HG02970 (cell line): ENCODE measurements at regions not wholly inside any gene's neighbourhood (a gene's known extent, or its start where the extent isn't known, plus 50 kb on each side); places are given as distances from the start of the nearest gene placed in this dataset.

ENCODE experiments used
- ATAC-seq: cut with Tn5 transposase; IDR thresholded peaks from one replicate; pipeline ENCODE4 v1.9.1; 2021; ENCODE audit warnings: mild to moderate bottlenecking, moderate library complexity, moderate number of reproducible peaks; ENCODE audit not compliant: unreplicated experiment, low FRiP score

GRCh38 chr14:22036541-22037239 is 363.1 kb upstream of the OR4E1 start:
- ATAC-seq: no peak

DNA sequence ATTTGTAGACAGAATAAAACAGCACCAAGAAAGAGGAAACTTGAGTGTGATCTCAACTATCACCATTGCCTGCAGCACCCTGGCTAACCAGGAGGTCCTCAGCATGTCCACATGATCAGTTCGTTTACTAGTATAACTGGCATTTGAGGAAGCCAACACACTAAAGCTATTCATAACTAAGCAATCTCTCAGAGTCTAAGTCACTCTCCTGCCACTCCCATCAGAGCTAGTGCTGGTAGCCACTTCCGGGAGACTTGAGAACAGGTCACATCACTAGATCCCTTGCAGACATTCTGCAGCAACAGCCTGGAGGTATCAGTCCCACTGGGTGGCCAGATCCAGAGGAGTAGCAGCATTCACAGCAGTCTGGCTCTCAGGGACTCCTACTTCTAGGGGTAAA is 352.9 kb upstream of the OR4E1 start:
- no peak for ATAC-seq

DNA sequence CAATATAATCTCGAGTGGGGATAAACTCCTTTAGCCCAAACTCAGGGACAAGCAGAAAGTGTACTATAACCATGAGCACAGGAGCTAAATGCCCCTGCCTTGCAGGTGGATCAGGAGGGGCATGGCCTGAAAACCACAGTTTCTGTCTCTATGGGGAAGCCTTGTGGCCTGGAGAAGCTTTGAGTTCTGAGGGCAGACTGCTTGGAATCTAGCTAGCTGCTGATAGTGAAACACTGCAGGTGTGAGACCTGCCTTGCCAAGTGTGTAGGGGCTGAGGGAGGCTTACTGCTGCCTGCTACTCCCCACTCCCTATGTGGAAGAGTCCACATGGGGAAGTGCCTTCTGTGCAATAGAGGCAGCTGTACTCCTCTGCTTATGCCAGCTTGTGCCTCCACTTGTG is 352.3 kb upstream of the OR4E1 start:
- ATAC-seq: no peak

GRCh38 chr14:22024137-22024536 is 350.5 kb upstream of the OR4E1 start:
- no peak for ATAC-seq

DNA sequence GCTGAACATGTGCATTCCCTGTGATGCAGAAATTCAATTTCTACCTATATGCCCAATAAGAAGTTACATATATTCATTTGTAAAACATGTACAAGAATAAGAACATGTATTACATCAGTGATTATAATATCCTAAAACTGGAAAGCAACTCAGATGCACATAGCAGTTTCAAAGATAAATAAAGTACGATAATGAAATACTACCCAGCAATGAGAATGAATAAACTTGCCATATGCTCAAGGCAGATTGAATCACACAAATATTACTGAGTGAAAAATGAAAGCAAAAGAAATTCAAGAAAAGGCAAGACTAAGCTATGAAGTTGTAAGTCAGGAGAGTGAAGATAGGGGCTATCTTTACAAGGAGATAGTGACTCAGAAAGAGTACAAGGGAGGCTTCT is 345.3 kb upstream of the OR4E1 start:
- ATAC-seq: no peak

- ATAC-seq: no peak
Measured at GRCh38 chr14:22012452-22012851, 338.8 kb upstream of the OR4E1 start.

GRCh38 chr14:22011253-22011642 is 337.6 kb upstream of the OR4E1 start:
- no peak for ATAC-seq

- ATAC-seq: no peak
Measured at GRCh38 chr14:22010545-22011252, 337.1 kb upstream of the OR4E1 start.

DNA sequence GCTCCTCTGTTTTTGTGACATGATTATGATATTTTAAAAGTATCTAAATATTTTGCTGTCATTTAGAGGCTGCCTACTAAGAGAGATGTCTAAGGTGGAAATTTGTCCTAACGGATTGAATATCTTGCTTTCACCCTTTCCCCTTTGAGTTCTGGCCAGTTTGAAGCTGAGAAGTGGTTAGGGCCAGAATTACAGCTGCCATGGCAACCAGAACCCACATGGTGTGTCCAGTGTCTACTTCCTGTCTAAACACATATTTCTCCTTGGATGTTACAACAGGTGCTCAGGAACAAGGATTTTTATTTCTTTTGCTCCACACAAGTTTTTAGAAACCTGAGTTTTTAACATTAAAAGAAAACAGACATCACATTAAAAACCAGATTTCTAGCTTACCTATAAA is 335.1 kb upstream of the OR4E1 start:
- ATAC-seq: no peak

- no peak for ATAC-seq
Measured at GRCh38 chr14:22007784-22008412, 334.3 kb upstream of the OR4E1 start.

DNA sequence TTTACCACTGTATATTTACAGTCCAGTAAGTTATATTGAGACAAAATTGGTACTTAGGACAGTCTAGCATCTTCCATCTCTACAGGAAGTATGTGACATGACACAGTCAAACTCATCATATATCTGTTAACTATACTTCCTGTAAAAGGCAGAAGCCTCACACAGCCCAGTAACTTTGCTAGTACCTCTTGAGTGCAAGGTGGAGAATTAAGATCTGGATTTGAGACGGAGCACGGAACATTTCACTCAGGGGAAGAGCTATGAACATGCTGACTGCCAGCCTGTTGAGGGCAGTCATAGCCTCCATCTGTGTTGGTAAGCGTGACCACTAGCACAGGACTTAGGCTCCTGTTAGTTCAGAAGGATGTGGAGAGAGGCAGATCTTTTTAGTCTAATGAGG is 333.7 kb upstream of the OR4E1 start:
- ATAC-seq: no peak

GRCh38 chr14:22003461-22003860 is 329.8 kb upstream of the OR4E1 start:
- ATAC-seq: no peak

- no peak for ATAC-seq
Measured at GRCh38 chr14:22002860-22003284, 329.3 kb upstream of the OR4E1 start.

DNA sequence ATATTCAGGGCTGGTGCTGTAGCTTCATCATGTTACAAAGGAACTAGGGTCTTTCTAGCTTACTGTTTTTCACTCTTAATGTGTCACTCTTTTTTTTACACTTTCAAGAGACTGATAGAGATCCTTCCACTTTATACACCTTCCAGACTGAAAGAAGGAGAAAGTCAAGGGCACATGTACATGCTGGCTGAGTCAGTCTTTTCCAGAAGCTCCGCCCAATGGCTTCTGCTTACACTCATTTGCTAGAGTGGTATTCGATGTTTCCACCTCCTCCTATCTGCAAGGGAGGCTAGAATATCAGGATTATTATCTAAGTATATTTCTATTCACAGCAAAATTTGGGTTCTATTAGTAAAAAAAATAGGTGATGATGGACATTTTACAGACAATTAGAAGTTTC is 325.8 kb upstream of the OR4E1 start:
- ATAC-seq: no peak

DNA sequence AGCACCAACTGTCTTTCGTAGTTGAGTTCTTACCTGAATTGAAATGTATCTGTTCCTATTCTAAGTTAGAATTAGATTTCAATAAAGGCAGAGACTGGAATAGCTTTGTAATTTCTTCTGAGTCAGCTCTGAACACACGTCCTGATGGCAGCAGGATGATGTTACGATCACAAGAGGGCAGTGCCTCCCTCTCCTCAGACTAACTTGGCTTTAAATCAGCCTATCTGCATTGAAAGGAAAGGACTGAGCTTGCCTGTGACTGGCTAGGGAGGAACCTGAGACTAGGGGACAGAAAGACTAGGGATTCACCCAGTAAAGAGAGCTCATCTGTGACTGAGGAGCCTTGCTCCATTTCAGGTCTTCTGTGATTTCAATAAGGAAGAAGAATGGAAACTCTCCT is 323.7 kb upstream of the OR4E1 start:
- ATAC-seq: no peak

DNA sequence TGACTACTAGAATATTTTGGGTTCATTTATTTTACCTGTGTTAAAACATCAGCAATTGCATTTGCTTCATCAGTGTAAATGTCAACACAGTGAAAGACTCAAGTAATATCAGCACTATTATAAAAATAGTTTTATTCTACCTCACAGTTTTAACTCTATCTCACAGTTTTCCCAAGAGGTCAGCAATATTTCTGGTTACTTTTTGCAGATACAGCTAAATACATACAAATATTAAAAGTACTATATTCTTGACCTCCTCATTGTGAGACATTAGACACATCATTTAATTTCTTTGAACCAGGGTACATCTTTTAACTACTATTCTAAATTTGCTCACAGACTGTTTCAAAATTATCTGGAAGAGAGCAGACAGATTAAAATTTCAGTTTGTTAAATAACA is 321.7 kb upstream of the OR4E1 start:
- no peak for ATAC-seq

DNA sequence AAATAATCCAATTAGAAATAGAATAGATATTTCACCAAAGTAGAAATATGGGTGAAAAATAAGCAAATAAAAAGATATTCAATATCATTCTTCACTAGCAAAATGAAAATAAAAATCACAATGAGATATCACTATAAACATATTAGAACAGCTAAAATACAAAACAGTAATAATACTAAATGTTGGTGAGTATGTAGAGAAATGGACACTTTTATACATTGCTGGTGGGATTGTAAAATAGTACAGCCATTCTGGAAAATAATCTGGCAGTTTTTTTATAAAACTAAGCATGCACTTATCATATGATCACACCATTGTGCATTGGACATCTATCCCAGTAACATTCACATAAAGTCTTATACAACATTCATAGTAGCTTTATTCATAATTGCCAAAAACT is 320.2 kb upstream of the OR4E1 start:
- no peak for ATAC-seq

GRCh38 chr14:21993070-21993469 is 319.5 kb upstream of the OR4E1 start:
- no peak for ATAC-seq

- no peak for ATAC-seq
Measured at GRCh38 chr14:21991130-21991529, 317.5 kb upstream of the OR4E1 start.

DNA sequence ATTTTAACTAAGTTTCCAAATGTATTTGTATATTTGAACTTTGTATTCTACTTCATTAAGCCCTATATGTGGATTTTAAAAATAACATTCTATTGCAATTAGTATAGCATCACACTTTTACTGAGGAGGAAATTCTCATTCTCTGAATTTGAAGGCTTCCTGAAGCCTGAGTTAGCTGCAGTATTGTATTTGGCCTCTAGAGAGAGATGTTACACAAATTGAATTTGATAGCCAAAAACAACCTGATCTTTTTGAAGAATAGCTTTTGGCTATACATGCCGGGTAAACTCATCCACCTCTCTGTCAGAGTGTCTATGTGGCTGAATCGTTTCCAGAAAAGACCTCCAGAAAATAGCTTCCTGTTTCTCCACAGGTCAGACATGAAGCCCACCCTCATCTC is 316.5 kb upstream of the OR4E1 start:
- ATAC-seq: no peak

DNA sequence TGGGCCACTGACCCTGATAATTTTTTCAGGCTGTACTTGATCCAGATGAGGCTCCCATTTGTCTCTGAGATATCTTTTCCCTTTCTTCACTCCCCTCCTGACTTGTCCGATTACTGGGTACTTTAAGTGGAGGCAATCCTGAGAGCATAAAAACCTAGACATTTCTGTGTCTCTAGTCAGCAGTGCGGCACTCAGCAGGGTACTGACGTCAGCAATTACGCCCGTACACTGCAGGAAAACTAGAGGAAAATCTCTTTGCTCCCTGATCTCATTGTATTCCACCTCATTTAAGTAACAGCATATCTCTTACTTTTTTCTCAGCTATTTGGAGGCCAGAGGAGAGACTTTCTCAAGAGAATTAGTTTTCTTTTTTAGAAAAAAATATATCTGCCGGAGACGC is 315.5 kb upstream of the OR4E1 start:
- no peak for ATAC-seq

DNA sequence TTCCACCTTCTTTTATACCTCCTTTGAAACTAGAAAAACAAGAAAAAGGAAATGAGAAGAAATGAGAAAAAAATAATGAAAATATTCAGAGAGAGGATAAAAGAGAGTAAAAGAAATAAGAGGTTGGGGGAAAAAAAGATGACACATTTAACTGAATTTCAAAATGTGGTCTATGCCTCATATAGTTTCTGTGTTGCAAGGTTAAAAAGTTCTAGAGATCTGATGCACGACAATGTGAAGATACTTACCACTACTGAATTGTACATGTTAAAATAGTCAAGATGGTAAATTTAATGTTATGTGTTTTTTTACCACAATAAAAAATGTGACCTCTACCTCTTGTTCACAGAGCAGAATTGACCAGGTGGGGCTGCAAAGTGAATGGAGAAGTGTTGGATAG is 314.8 kb upstream of the OR4E1 start:
- no peak for ATAC-seq
